Neural progenitor cell (in vitro differentiated cells): ENCODE measurements at regions not wholly inside any gene's neighbourhood (a gene's known extent, or its start where the extent isn't known, plus 50 kb on each side); places are given as distances from the start of the nearest gene placed in this dataset.

Experiments used
- DNase-seq: peaks from one replicate; pipeline ENCODE4 v3.0.0-alpha.2; 2016; ENCODE audit warnings: low spot score
- H2AFZ ChIP-seq: fragments of 200-600 bp; sonication (generic); replicated peaks from 2 replicates; pipeline ENCODE4 v1.6.1; 2016; ENCODE audit warnings: antibody characterized with exemption
- H3F3A ChIP-seq: fragments of 200-600 bp; sonication (generic); 2 replicates; pipeline ENCODE4 v1.6.1; 2016; ENCODE audit warnings: antibody characterized with exemption, low read depth
- H3K27ac ChIP-seq: fragments of 200-600 bp; sonication (generic); 2 replicates; pipeline ENCODE4 v1.5.1; 2016; ENCODE audit warnings: mild to moderate bottlenecking
- H3K27me3 ChIP-seq: fragments of 200-600 bp; sonication (generic); 2 replicates; pipeline ENCODE4 v1.6.1; 2016; ENCODE audit warnings: mild to moderate bottlenecking, moderate library complexity
- H3K36me3 ChIP-seq: fragments of 200-600 bp; sonication (generic); 2 replicates; pipeline ENCODE4 v1.5.1; 2016
- H3K4me1 ChIP-seq: fragments of 200-600 bp; sonication (generic); 2 replicates; pipeline ENCODE4 v1.6.1; 2016; ENCODE audit warnings: mixed run types
- H3K4me2 ChIP-seq: fragments of 200-600 bp; sonication (generic); 2 replicates; pipeline ENCODE4 v1.6.1; 2016
- H3K4me3 ChIP-seq: fragments of 200-600 bp; sonication (generic); 2 replicates; pipeline ENCODE4 v1.5.1; 2016
- H3K79me2 ChIP-seq: fragments of 200-600 bp; sonication (generic); 2 replicates; pipeline ENCODE4 v1.6.1; 2016; ENCODE audit warnings: low read depth
- H3K9ac ChIP-seq: fragments of 200-600 bp; sonication (generic); 2 replicates; pipeline ENCODE4 v1.6.1; 2016
- H3K9me3 ChIP-seq: fragments of 200-600 bp; sonication (generic); 2 replicates; pipeline ENCODE4 v1.5.1; 2016; ENCODE audit warnings: low read depth
- H4K20me1 ChIP-seq: fragments of 200-600 bp; sonication (generic); 2 replicates; pipeline ENCODE4 v1.6.1; 2016; ENCODE audit warnings: low read depth
- H3K27ac Mint-ChIP-seq: 3 replicates; pipeline ENCODE4 v1.8.0; 2021; ENCODE audit warnings: mixed read lengths
- H3K27me3 Mint-ChIP-seq: 2 replicates; pipeline ENCODE4 v1.8.0; 2022; ENCODE audit warnings: low read depth, mild to moderate bottlenecking, inconsistent platforms, moderate library complexity, mixed read lengths; ENCODE audit not compliant: insufficient read depth
- H3K36me3 Mint-ChIP-seq: 3 replicates; pipeline ENCODE4 v1.8.0; 2021; ENCODE audit warnings: mixed read lengths
- H3K4me1 Mint-ChIP-seq: 3 replicates; pipeline ENCODE4 v1.8.0; 2021; ENCODE audit warnings: mixed read lengths
- H3K4me3 Mint-ChIP-seq: 3 replicates; pipeline ENCODE4 v1.8.0; 2021; ENCODE audit warnings: mild to moderate bottlenecking, moderate library complexity, mixed read lengths
- H3K9me3 Mint-ChIP-seq: 3 replicates; pipeline ENCODE4 v1.8.0; 2020; ENCODE audit warnings: mixed read lengths
- CTCF ChIP-seq: fragments of 200-600 bp; sonication (generic); IDR thresholded peaks from 2 replicates; pipeline ENCODE4 v1.5.1; 2017; ENCODE audit warnings: antibody characterized with exemption, mild to moderate bottlenecking
- EZH2 ChIP-seq: fragments of 200-600 bp; sonication (generic); IDR thresholded peaks from 2 replicates; pipeline ENCODE4 v1.6.1; 2017; ENCODE audit warnings: antibody characterized with exemption, mild to moderate bottlenecking, moderate library complexity
- EZH2phosphoT487 ChIP-seq: fragments of 200-600 bp; sonication (generic); IDR thresholded peaks from 2 replicates; pipeline ENCODE4 v1.6.1; 2017; ENCODE audit warnings: antibody characterized with exemption

- Histone ChIP-seq H3K9me3 (no peaks in the 10 kb centered on the region), H3K36me3 (no peaks in the 10 kb centered on the region), H3K27me3 (peaks cover 75% of the 10 kb centered on the region), H3K9ac (no peak overlapping the region), H4K20me1 (no peaks in the 10 kb centered on the region), H3K79me2 (no peaks in the 10 kb centered on the region), H3K4me2 (no peak overlapping the region), H2AFZ (no peak overlapping the region), H3F3A (peaks cover 21% of the 10 kb centered on the region), H3K4me3 (no peak overlapping the region), H3K27ac (no peak overlapping the region), H3K4me1 (peaks cover 12% of the 10 kb centered on the region)
- Mint-ChIP-seq H3K27me3 (peaks cover 28% of the 10 kb centered on the region), H3K27ac (no peak overlapping the region), H3K9me3 (peaks cover 6% of the 10 kb centered on the region), H3K4me1 (peaks cover 28% of the 10 kb centered on the region), H3K36me3 (no peaks in the 10 kb centered on the region), H3K4me3 (no peak overlapping the region)
- DNase-seq: no peak
- no peak for TF ChIP-seq CTCF
- no peak for TF ChIP-seq EZH2phosphoT487
- no peak for TF ChIP-seq EZH2
Observed at GRCh38 chr22:22951035-22951434, 63.4 kb downstream of the IGLL5 start.

- no peak overlapping the region for H3K4me2 ChIP-seq
- Mint-ChIP-seq H3K27ac (no peak overlapping the region), H3K27me3 (peaks cover 26% of the 10 kb centered on the region), H3K4me3 (peak overlapping the region; percentile 16), H3K9me3 (peaks cover 6% of the 10 kb centered on the region), H3K36me3 (no peaks in the 10 kb centered on the region), H3K4me1 (peaks cover 28% of the 10 kb centered on the region)
- H3K9me3 ChIP-seq: no peaks in the 10 kb centered on the region
- DNase-seq: no peak
- no peaks in the 10 kb centered on the region for H3K79me2 ChIP-seq
- no peak overlapping the region for H3K9ac ChIP-seq
- peaks cover 12% of the 10 kb centered on the region for H3K4me1 ChIP-seq
- no peak overlapping the region for H3K27ac ChIP-seq
- no peaks in the 10 kb centered on the region for H4K20me1 ChIP-seq
- no peak overlapping the region for H3K4me3 ChIP-seq
- peaks cover 21% of the 10 kb centered on the region for H3F3A ChIP-seq
- TF ChIP-seq EZH2phosphoT487 (no peak), CTCF (no peak), EZH2 (no peak)
- no peaks in the 10 kb centered on the region for H3K36me3 ChIP-seq
- H3K27me3 ChIP-seq: peaks cover 74% of the 10 kb centered on the region
- H2AFZ ChIP-seq: no peak overlapping the region
Observed at GRCh38 chr22:22952531-22953280, 65.1 kb downstream of the IGLL5 start.

- Histone ChIP-seq H3K9ac (no peak overlapping the region), H4K20me1 (no peaks in the 10 kb centered on the region), H3F3A (peaks cover 21% of the 10 kb centered on the region), H3K27me3 (peaks cover 85% of the 10 kb centered on the region), H3K27ac (no peak overlapping the region), H3K36me3 (no peaks in the 10 kb centered on the region), H2AFZ (no peak overlapping the region), H3K4me1 (peaks cover 12% of the 10 kb centered on the region), H3K4me3 (no peak overlapping the region), H3K4me2 (peak overlapping the region; percentile 37), H3K79me2 (no peaks in the 10 kb centered on the region), H3K9me3 (no peaks in the 10 kb centered on the region)
- H3K36me3 Mint-ChIP-seq: no peaks in the 10 kb centered on the region
- DNase-seq: peak; percentile 66
- H3K27ac Mint-ChIP-seq: no peak overlapping the region
- no peak for TF ChIP-seq CTCF
- TF ChIP-seq EZH2: no peak
- no peak for TF ChIP-seq EZH2phosphoT487
- peaks cover 24% of the 10 kb centered on the region for H3K4me1 Mint-ChIP-seq
- peaks cover 20% of the 10 kb centered on the region for H3K27me3 Mint-ChIP-seq
- H3K9me3 Mint-ChIP-seq: peaks cover 6% of the 10 kb centered on the region
- peak overlapping the region; percentile 8 for H3K4me3 Mint-ChIP-seq
Observed at GRCh38 chr22:22953791-22954190, 66.2 kb downstream of the IGLL5 start.
